ENCODE measurements at regions not wholly inside any gene's neighbourhood (a gene's known extent, or its start where the extent isn't known, plus 50 kb on each side); places are given as distances from the start of the nearest gene placed in this dataset.

GRCh38 chr12:92488735-92489134 lies 214.1 kb upstream of the PLEKHG7 start:
- no peak for DNase-seq

DNA sequence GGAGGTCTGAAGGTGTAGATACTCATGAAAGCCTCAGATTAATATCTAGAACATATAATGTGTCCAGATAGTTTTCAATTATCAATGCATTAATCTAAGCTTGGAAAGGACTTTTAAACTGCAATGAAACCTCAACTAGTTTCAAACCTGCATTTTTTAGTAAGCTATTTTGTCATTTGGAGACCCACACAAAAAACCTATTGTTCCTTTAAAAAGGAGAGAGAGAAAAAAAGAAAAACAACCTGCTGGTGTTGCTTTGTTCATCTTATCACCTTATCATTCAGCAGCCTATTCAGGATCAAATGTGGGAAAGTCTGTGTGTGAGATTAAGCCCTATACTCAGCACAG lies 215.7 kb upstream of the PLEKHG7 start:
- no peak for DNase-seq

DNA sequence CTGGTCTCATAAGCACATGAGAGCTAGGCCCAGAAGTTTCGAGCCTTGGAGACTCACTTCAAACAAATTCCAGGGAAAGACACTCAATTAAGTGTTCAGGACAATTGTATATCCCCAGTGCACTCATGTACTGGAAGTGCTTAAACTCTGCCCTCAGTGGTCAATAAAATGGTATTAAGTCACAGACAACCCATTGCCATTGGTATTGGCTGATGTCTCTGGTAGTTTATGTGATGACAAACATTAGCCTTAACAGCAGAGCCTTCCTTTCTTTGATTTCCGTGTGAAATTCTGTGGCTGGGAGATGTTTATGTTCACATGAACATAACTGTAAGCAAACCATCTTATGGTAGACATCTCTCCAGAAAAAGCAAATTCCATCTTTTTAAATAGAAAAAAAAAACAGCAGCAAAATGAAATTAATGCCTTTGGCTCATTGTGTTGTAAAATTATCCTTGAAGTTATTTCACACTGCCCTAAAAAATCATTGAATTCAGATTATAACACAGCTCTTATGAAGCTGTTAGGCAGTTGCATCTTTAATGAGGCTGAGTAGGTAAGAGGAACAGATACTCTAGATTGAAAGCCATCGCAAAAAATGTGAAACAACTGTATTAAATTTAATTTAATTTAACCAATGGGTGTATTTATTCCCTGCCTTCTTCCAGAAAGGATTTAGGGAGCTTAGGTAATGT lies 216.2 kb upstream of the PLEKHG7 start:
- no peak for DNase-seq

DNA sequence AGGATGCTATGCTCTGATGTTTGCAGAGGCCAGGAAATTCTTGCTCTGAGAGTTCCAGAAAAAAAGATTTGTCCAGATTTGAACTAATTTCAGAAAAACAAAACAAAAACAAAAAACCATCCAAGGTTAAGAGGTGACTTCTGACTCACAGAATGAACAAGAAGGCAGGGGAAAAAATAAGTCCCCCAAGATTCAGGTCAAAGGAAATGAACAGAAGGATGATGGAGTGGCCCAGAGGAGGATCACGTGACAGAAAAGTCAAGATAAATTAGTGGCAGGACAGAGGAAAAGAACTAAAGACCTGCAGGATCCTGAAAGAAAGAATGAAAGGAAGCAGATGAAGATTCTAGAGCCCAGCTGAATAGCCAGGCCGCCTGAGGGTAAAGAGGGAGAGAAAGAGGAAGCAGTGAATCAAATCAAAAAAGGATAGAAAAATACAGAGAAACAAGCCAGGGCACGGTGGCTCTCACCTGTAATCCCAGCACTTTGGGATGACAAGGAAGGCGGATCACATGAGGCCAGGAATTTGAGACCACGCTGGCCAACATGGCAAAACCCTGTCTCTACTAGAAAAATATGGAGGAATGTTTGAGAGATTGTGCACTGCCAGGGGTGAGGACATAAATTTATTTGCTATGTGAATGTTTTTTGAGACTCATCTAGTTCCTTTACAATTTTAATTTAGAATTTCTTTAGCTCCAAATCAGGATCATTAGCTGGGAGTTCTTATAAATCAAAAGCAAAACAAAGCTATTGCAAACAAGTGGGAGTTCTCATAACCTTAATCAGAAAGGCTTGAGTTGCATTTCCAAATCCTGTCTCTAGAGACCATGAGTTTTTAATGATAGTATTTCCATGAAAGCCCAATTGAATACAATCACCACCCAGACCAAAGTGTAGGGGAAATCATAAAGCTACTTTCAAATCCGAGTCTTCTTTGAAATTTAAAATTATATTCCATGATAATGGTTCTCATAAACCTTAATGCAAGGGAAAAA lies 217.1 kb upstream of the PLEKHG7 start:
- DNase-seq, result no peak

GRCh38 chr12:92482599-92482998 lies 220.2 kb upstream of the PLEKHG7 start:
- DNase-seq, result no peak

DNA sequence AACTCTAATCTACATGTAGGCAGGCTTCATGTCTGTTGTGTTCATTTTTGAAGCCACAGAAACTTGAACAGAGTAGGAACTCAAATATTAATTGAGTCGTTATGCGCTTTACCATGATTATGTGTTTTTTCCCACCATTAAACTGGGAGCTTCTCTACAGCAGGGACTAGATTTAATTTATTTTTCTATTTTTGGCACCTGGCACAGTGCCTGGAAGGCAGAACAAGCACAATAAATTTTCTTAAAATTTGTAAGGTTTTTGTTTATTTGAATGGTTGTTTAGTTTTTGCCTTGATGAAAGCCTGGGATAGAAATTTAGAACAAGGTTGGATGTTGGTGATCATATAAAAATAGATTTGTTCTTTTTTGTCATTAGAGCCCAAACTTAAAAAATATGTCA lies 221.7 kb upstream of the PLEKHG7 start:
- no peak for DNase-seq

GRCh38 chr12:92478692-92479091 lies 224.1 kb upstream of the PLEKHG7 start:
- DNase-seq, result no peak

DNA sequence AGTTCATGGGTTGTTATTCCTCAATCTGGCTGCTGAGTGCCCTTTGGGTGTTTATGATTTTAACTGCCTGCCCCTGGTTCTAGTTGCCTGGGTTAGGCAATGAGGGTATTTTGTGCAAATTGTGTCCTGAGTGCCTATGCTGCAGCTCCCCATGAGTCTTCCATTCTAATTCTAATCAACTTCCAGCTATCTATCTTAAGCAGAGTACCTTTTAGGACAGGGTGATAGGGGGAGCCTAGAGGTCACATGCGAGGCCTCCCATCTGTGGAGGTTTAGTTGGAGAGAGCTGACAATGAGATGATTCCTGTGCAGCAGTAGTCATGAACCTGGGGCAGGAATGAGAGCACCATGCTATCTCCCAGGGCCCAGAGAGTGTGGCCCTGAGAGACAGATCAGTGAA lies 225.9 kb upstream of the PLEKHG7 start:
- no peak for DNase-seq

DNA sequence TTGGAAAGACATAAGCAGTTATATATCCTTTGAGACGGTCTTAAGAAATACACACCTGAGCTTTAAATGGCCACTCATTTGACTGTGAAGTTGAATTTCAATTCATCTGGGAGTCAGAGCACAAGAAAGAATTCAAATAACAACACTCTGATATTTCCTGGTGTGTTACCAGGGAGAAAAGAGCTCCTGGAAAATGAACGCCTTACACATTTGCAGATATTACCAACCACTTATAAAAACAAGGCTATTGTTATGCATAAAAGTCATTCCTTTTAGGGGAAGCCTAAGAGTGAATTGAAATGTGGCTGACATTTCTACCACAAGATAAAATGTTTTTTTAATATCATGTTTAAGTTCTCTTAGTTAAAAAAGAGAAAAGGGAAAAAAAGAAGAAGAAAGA lies 229.2 kb upstream of the PLEKHG7 start:
- DNase-seq, result no peak

DNA sequence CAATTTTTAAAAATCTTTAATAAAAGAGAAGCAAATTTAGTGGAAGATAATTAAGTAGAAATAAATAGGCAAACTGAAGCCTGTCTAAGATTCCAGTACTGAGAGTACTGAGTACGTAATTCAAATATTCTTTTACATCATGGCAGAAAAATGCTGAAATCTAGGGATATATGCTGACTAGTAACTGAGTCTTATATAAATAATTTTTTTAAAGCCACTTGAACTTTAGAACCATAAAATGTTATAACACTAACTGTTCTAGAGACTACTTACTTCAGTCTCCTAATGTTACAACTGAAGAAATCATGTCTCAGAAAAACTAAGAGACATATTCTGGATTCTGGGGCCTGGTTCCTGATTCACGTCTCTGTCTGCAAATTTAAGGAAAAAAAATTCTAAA lies 230.6 kb upstream of the PLEKHG7 start:
- peak; percentile 21 for DNase-seq

DNA sequence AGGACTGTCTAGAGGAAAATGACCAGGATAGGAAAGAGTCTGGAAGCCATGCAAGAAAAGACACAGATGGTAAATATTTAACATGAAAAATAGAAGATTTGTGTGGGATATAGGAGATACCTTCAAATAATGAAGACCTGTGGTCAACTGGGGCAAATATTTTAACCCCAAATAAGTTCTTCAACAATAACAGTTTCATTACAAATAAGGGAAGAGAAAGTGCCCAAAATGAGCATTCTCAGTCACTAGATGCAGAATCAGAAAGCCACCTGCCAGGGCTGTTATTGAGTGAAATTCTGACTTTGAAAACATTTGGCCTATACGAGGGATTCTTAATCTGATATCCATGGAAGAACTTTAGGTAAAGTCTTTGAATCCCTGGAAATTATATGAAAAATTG lies 231.2 kb upstream of the PLEKHG7 start:
- DNase-seq, result no peak

GRCh38 chr12:92470608-92471021 lies 232.2 kb upstream of the PLEKHG7 start:
- DNase-seq, result no peak

GRCh38 chr12:92469837-92470236 lies 233.0 kb upstream of the PLEKHG7 start:
- DNase-seq, result peak; percentile 16

- DNase-seq, result no peak
Observed at GRCh38 chr12:92468358-92469020, 234.3 kb upstream of the PLEKHG7 start.

- DNase-seq, result no peak
Observed at GRCh38 chr12:92467886-92468285, 234.9 kb upstream of the PLEKHG7 start.

GRCh38 chr12:92466391-92467305 lies 236.1 kb upstream of the PLEKHG7 start:
- no peak for DNase-seq

- DNase-seq, result no peak
Observed at GRCh38 chr12:92465786-92466295, 236.9 kb upstream of the PLEKHG7 start.

DNA sequence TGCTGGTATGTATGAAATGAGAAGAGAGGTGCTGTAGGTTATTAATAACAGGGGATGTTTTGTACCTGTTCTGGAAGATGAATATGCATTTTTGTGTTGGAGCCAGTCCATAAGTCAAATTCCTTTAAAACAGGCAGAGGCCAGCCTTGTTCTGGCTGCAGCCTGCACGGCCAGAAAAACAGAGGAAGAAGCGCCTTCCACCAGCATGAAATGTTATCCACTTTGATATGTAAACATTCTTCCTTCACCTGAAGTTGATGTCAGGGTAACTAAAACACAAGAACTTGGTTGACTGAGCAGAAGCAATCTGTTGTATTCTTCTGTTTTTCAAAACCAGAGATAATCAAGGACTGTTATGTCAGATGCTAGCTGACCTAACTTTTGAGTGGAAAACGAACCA lies 237.9 kb upstream of the PLEKHG7 start:
- no peak for DNase-seq

- DNase-seq, result no peak
Observed at GRCh38 chr12:92463171-92463570, 239.6 kb upstream of the PLEKHG7 start.

- no peak for DNase-seq
Observed at GRCh38 chr12:92462527-92462926, 240.3 kb upstream of the PLEKHG7 start.

DNA sequence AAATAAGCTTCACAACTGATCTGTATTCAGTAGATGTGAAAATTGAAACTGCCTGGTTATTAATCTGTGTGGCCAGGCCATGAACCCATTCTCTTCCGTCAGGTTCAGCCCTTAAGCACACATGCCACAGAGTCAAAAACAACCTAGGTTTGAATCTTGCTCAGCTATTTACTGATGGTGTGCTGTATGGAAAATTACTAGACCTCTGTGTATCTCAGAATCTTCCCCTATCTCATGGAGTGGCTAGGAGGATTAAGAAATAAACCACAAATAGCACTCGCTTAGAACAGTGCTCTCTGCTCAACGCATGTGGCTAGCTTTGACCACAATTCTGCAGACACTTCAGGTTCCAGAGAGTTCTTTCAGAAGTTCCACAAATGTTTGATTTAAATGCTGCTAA lies 240.7 kb upstream of the PLEKHG7 start:
- no peak for DNase-seq

GRCh38 chr12:92459850-92460249 lies 242.9 kb upstream of the PLEKHG7 start:
- DNase-seq, result no peak
